ENCODE measurements at regions not wholly inside any gene's neighbourhood (a gene's known extent, or its start where the extent isn't known, plus 50 kb on each side); places are given as distances from the start of the nearest gene placed in this dataset.

GRCh38 chr6:74765486-74765885 is 440.4 kb downstream of the COL12A1 start:
- no peak for TF ChIP-seq EP300 (conservative IDR thresholded peaks at IDR 0.05; ENCODE audit: poor library complexity, severe bottlenecking)
- no peak for TF ChIP-seq CTCF (IDR thresholded peaks at IDR 0.05; ENCODE audit: poor library complexity, severe bottlenecking)
- no peak for TF ChIP-seq REST (IDR thresholded peaks at IDR 0.05; ENCODE audit: borderline replicate concordance)
- TF ChIP-seq SMC3 (conservative IDR thresholded peaks at IDR 0.05; ENCODE audit: poor library complexity) = no peak
- no peak for TF ChIP-seq EZH2 (IDR thresholded peaks at IDR 0.05; ENCODE audit: borderline replicate concordance, insufficient read depth, low read length, poor library complexity, severe bottlenecking)
- TF ChIP-seq MXI1 (conservative IDR thresholded peaks at IDR 0.05; ENCODE audit: poor library complexity, severe bottlenecking) = no peak
- no peak for TF ChIP-seq TAF1 (IDR thresholded peaks at IDR 0.05; ENCODE audit: low read depth)
- no peak for TF ChIP-seq RAD21 (conservative IDR thresholded peaks at IDR 0.05)
- TF ChIP-seq POLR2AphosphoS5 (IDR thresholded peaks at IDR 0.05) = no peak

Measured in neural cell (in vitro differentiated cells).